ENCODE measurements at regions not wholly inside any gene's neighbourhood (a gene's known extent, or its start where the extent isn't known, plus 50 kb on each side); places are given as distances from the start of the nearest gene placed in this dataset.

DNA sequence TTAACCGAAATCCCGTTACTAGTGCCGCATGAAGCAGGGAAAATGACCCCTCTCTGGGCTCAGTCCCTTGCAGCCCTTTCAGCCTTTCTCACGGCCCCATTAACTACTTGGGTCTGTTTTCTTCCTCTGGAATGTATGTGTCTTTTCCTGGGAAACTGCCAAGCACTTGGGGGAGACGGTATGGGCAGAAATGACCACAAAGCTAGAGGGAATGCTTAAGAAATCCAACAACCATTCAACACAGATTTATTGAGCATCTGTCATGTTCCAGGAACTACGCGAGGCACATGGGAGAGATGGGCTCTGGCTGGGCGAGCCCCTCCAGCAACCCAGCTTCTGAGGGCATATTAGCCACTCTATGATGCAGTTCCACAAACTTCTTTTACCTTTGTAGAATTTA lies 462.6 kb downstream of the BUD13 start (continued):
- TF ChIP-seq, protein P1, sequence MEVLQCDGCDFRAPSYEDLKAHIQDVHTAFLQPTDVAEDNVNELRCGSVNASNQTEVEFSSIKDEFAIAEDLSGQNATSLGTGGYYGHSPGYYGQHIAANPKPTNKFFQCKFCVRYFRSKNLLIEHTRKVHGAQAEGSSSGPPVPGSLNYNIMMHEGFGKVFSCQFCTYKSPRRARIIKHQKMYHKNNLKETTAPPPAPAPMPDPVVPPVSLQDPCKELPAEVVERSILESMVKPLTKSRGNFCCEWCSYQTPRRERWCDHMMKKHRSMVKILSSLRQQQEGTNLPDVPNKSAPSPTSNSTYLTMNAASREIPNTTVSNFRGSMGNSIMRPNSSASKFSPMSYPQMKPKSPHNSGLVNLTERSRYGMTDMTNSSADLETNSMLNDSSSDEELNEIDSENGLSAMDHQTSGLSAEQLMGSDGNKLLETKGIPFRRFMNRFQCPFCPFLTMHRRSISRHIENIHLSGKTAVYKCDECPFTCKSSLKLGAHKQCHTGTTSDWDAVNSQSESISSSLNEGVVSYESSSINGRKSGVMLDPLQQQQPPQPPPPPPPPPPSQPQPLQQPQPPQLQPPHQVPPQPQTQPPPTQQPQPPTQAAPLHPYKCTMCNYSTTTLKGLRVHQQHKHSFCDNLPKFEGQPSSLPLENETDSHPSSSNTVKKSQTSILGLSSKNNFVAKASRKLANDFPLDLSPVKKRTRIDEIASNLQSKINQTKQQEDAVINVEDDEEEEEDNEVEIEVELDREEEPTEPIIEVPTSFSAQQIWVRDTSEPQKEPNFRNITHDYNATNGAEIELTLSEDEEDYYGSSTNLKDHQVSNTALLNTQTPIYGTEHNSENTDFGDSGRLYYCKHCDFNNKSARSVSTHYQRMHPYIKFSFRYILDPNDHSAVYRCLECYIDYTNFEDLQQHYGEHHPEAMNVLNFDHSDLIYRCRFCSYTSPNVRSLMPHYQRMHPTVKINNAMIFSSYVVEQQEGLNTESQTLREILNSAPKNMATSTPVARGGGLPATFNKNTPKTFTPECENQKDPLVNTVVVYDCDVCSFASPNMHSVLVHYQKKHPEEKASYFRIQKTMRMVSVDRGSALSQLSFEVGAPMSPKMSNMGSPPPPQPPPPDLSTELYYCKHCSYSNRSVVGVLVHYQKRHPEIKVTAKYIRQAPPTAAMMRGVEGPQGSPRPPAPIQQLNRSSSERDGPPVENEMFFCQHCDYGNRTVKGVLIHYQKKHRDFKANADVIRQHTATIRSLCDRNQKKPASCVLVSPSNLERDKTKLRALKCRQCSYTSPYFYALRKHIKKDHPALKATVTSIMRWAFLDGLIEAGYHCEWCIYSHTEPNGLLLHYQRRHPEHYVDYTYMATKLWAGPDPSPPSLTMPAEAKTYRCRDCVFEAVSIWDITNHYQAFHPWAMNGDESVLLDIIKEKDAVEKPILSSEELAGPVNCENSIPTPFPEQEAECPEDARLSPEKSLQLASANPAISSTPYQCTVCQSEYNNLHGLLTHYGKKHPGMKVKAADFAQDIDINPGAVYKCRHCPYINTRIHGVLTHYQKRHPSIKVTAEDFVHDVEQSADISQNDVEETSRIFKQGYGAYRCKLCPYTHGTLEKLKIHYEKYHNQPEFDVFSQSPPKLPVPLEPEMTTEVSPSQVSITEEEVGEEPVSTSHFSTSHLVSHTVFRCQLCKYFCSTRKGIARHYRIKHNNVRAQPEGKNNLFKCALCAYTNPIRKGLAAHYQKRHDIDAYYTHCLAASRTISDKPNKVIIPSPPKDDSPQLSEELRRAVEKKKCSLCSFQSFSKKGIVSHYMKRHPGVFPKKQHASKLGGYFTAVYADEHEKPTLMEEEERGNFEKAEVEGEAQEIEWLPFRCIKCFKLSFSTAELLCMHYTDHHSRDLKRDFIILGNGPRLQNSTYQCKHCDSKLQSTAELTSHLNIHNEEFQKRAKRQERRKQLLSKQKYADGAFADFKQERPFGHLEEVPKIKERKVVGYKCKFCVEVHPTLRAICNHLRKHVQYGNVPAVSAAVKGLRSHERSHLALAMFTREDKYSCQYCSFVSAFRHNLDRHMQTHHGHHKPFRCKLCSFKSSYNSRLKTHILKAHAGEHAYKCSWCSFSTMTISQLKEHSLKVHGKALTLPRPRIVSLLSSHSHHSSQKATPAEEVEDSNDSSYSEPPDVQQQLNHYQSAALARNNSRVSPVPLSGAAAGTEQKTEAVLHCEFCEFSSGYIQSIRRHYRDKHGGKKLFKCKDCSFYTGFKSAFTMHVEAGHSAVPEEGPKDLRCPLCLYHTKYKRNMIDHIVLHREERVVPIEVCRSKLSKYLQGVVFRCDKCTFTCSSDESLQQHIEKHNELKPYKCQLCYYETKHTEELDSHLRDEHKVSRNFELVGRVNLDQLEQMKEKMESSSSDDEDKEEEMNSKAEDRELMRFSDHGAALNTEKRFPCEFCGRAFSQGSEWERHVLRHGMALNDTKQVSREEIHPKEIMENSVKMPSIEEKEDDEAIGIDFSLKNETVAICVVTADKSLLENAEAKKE (CRISPR knock-in tag; IDR thresholded peaks at IDR 0.05) = no peak
- TF ChIP-seq NANOG (IDR thresholded peaks at IDR 0.05; ENCODE audit: borderline replicate concordance) = no peak
- no peak for TF ChIP-seq POLR2AphosphoS5 (IDR thresholded peaks at IDR 0.05; ENCODE audit: low read depth)
- TF ChIP-seq, protein P2, sequence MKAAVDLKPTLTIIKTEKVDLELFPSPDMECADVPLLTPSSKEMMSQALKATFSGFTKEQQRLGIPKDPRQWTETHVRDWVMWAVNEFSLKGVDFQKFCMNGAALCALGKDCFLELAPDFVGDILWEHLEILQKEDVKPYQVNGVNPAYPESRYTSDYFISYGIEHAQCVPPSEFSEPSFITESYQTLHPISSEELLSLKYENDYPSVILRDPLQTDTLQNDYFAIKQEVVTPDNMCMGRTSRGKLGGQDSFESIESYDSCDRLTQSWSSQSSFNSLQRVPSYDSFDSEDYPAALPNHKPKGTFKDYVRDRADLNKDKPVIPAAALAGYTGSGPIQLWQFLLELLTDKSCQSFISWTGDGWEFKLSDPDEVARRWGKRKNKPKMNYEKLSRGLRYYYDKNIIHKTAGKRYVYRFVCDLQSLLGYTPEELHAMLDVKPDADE (IDR thresholded peaks at IDR 0.05) = no peak
- TF ChIP-seq EZH2phosphoT487 (IDR thresholded peaks at IDR 0.05; ENCODE audit: unreplicated experiment) = no peak

DNA sequence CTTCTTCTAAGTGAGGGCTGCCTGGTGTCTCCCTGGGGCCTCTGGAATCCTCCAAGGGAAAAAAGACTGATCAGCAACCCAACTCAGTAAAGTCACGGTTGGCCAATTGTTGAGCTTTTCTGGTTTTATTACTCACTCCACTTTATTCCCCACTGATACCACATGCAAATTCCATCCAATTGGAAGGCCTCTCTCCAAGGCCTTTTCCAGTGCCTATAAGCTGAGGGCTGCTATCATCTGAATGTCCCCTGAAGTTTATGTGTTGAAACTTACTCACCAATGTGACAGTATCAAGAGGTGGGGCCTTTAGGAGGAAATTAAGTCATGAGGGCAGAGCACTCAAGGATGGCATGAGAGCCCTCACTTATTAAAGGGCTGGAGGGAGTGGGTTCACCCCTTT lies 463.3 kb downstream of the BUD13 start:
- Mint-ChIP-seq H3K27ac (no peak overlapping the region), H3K4me3 (no peak overlapping the region), H3K9me3 (no peaks in the 10 kb centered on the region), H3K27me3 (ENCODE audit: insufficient read depth, low read depth, poor library complexity) (no peaks in the 10 kb centered on the region), H3K4me1 (peaks cover 15% of the 10 kb centered on the region), H3K36me3 (ENCODE audit: low read depth) (no peaks in the 10 kb centered on the region)
- Histone ChIP-seq H3K36me3 (ENCODE audit: insufficient read depth) (no peaks in the 10 kb centered on the region), H3K9me2 (ENCODE audit: insufficient read depth) (peaks cover 7% of the 10 kb centered on the region; the same call in 1 of the 2 replicates), H3K4me3 (no peak overlapping the region), H3F3A (replicated peaks; ENCODE audit: low read depth) (no peaks in the 10 kb centered on the region), H3K4me2 (no peak overlapping the region), H3K4me1 (ENCODE audit: insufficient read depth) (peaks cover 13% of the 10 kb centered on the region; the same call in 1 of the 2 replicates), H3K27ac (ENCODE audit: low read depth) (no peak overlapping the region), H3K79me2 (replicated peaks; ENCODE audit: insufficient read depth) (no peaks in the 10 kb centered on the region), H4K20me1 (replicated peaks; ENCODE audit: insufficient read depth) (no peaks in the 10 kb centered on the region), H3K27me3 (ENCODE audit: insufficient read depth) (no peaks in the 10 kb centered on the region), H2AFZ (no peak overlapping the region)
- ATAC-seq (no peak), DNase-seq (ENCODE audit: low spot score) (no peak)
- TF ChIP-seq EZH2phosphoT487 (IDR thresholded peaks at IDR 0.05; ENCODE audit: unreplicated experiment) = no peak
